Neural cell (in vitro differentiated cells): ENCODE measurements at regions not wholly inside any gene's neighbourhood (a gene's known extent, or its start where the extent isn't known, plus 50 kb on each side); places are given as distances from the start of the nearest gene placed in this dataset.

Source experiments
- H2AFZ ChIP-seq: fragments of 200-600, 300-800 bp; sonication (generic), shearing (Covaris generic); 2 replicates; pipeline ENCODE4 v1.6.0; 2014; ENCODE audit warnings: low read depth, mild to moderate bottlenecking, antibody characterized with exemption, low read length, moderate library complexity
- H3F3A ChIP-seq: fragments of 200-600 bp; shearing (Covaris generic); 2 replicates; pipeline ENCODE4 v1.6.1; 2016; ENCODE audit warnings: mild to moderate bottlenecking, moderate library complexity, mixed read lengths, antibody characterized with exemption, low read length; ENCODE audit not compliant: insufficient read depth, poor library complexity, severe bottlenecking
- H3K27ac ChIP-seq: fragments of 200-600, 300-800 bp; sonication (generic), shearing (Covaris generic); 2 replicates; pipeline ENCODE4 v1.5.1; 2014; ENCODE audit warnings: mild to moderate bottlenecking, low read length, moderate library complexity
- H3K27me3 ChIP-seq: fragments of 300-800, 200-600 bp; sonication (generic), shearing (Covaris generic); 2 replicates; pipeline ENCODE4 v1.6.0; 2014; ENCODE audit warnings: mild to moderate bottlenecking, low read depth, low read length, moderate library complexity; ENCODE audit not compliant: insufficient read depth
- H3K36me3 ChIP-seq: fragments of 300-800, 200-600 bp; sonication (generic), shearing (Covaris generic); 2 replicates; pipeline ENCODE4 v1.5.1; 2014; ENCODE audit warnings: mild to moderate bottlenecking, antibody characterized with exemption, low read length, moderate library complexity; ENCODE audit not compliant: insufficient read depth
- H3K4me2 ChIP-seq: fragments of 300-800, 200-600 bp; sonication (generic), shearing (Covaris generic); 2 replicates; pipeline ENCODE4 v1.6.0; 2014; ENCODE audit warnings: mild to moderate bottlenecking, low read length
- H3K4me3 ChIP-seq: fragments of 300-800, 200-600 bp; sonication (generic), shearing (Covaris generic); 2 replicates; pipeline ENCODE4 v1.5.1; 2014; ENCODE audit warnings: mild to moderate bottlenecking, low read length, moderate library complexity
- H3K79me2 ChIP-seq: fragments of 200-600 bp; shearing (Covaris generic); replicated peaks from 2 replicates; pipeline ENCODE4 v1.6.0; 2014; ENCODE audit warnings: mild to moderate bottlenecking, low read length, moderate library complexity; ENCODE audit not compliant: insufficient read depth
- H3K9ac ChIP-seq: fragments of 300-800, 200-600 bp; sonication (generic), shearing (Covaris generic); 2 replicates; pipeline ENCODE4 v1.6.1; 2016; ENCODE audit warnings: mild to moderate bottlenecking, low read length, mixed read lengths
- H3K9me2 ChIP-seq: fragments of 200-600 bp; shearing (Covaris generic); 2 replicates; pipeline ENCODE4 v1.6.1; 2016; ENCODE audit warnings: mild to moderate bottlenecking, low read length, mixed read lengths; ENCODE audit not compliant: insufficient read depth
- H3K9me3 ChIP-seq: fragments of 200-600, 300-800 bp; sonication (generic), shearing (Covaris generic); 2 replicates; pipeline ENCODE4 v1.6.1; 2016; ENCODE audit warnings: mild to moderate bottlenecking, mixed run types, low read length, moderate library complexity, mixed read lengths
- H4K20me1 ChIP-seq: fragments of 200-600 bp; shearing (Covaris generic); 2 replicates; pipeline ENCODE4 v1.6.1; 2016; ENCODE audit warnings: mild to moderate bottlenecking, mixed run types; ENCODE audit not compliant: insufficient read depth
- EP300 ChIP-seq: fragments of 450-650 bp; conservative IDR thresholded peaks from 2 replicates; pipeline ENCODE4 v1.6.1; 2014; ENCODE audit warnings: antibody characterized with exemption, mild to moderate bottlenecking, moderate library complexity; ENCODE audit not compliant: poor library complexity, severe bottlenecking
- EZH2 ChIP-seq: fragments of 200-600, 300-800 bp; shearing (Covaris generic), sonication (generic); IDR thresholded peaks from 2 replicates; pipeline ENCODE4 v1.6.1; 2014; ENCODE audit warnings: antibody characterized with exemption, low read length, borderline replicate concordance, mild to moderate bottlenecking; ENCODE audit not compliant: insufficient read depth, poor library complexity, severe bottlenecking
- MXI1 ChIP-seq: fragments of 450-650 bp; conservative IDR thresholded peaks from 2 replicates; pipeline ENCODE4 v1.6.1; 2014; ENCODE audit warnings: antibody characterized with exemption, mild to moderate bottlenecking; ENCODE audit not compliant: poor library complexity, severe bottlenecking
- POLR2AphosphoS5 ChIP-seq: IDR thresholded peaks from 2 replicates; pipeline ENCODE4 v1.6.1; 2012
- RAD21 ChIP-seq: fragments of 450-650 bp; conservative IDR thresholded peaks from 2 replicates; pipeline ENCODE4 v1.6.1; 2014; ENCODE audit warnings: antibody characterized with exemption, mild to moderate bottlenecking, moderate library complexity
- SMC3 ChIP-seq: fragments of 450-650 bp; conservative IDR thresholded peaks from 2 replicates; pipeline ENCODE4 v1.6.1; 2014; ENCODE audit warnings: antibody characterized with exemption, mild to moderate bottlenecking, moderate library complexity; ENCODE audit not compliant: poor library complexity
- TAF1 ChIP-seq: IDR thresholded peaks from 2 replicates; pipeline ENCODE4 v1.6.1; 2012; ENCODE audit warnings: low read depth
- TF ChIP-seq, protein P1 (sequence below): fragments of 450-650 bp; IDR thresholded peaks from 2 replicates; pipeline ENCODE4 v1.5.1; 2014; ENCODE audit warnings: antibody characterized with exemption, mild to moderate bottlenecking, moderate library complexity; ENCODE audit not compliant: poor library complexity, severe bottlenecking
- TF ChIP-seq, protein P2 (sequence below): IDR thresholded peaks from 2 replicates; pipeline ENCODE4 v1.6.1; 2012; ENCODE audit warnings: borderline replicate concordance

DNA sequence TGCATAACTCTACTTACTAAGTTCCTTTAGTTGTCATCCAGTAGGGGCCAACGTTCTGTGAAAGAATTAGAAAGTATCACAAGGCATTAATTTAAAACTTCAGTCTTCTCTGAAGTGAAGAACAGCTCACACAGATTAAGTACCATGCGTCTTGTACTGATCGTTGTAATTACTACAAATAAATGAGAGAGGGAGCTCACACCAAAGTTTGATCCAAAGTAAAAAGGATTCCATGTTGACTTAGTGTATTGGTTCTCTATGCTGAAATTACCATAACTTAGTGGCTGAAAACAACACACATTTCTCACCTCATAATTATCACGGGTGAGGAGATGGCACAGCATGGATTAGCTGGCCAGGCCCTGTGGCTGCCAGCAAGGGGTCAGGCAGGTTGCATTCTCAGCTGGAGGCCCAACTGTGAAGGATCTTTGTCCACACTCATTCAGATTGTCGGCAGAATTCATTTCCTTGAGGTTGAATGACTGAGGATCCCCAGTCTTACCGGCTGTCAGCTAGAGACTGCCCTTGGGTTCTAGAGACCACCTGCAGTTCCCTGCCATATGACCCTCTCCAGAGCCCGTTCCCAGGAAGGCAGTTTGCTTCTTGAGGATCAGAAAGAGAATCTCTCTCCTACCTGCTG, 169.1 kb downstream of the YTHDC2 start:
- no peaks in the 10 kb centered on the region for H3K27me3 ChIP-seq
- H4K20me1 ChIP-seq: no peaks in the 10 kb centered on the region
- peaks cover 9% of the 10 kb centered on the region for H3F3A ChIP-seq
- H3K27ac ChIP-seq: no peak overlapping the region
- no peak overlapping the region for H3K4me2 ChIP-seq
- no peaks in the 10 kb centered on the region for H3K79me2 ChIP-seq
- no peak overlapping the region for H3K9ac ChIP-seq
- peak; percentile 49 for TF ChIP-seq RAD21
- TF ChIP-seq, protein P1, sequence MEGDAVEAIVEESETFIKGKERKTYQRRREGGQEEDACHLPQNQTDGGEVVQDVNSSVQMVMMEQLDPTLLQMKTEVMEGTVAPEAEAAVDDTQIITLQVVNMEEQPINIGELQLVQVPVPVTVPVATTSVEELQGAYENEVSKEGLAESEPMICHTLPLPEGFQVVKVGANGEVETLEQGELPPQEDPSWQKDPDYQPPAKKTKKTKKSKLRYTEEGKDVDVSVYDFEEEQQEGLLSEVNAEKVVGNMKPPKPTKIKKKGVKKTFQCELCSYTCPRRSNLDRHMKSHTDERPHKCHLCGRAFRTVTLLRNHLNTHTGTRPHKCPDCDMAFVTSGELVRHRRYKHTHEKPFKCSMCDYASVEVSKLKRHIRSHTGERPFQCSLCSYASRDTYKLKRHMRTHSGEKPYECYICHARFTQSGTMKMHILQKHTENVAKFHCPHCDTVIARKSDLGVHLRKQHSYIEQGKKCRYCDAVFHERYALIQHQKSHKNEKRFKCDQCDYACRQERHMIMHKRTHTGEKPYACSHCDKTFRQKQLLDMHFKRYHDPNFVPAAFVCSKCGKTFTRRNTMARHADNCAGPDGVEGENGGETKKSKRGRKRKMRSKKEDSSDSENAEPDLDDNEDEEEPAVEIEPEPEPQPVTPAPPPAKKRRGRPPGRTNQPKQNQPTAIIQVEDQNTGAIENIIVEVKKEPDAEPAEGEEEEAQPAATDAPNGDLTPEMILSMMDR: peak; percentile 37
- no peak for TF ChIP-seq POLR2AphosphoS5
- TF ChIP-seq MXI1: no peak
- peak; percentile 46 for TF ChIP-seq SMC3
- H3K36me3 ChIP-seq: no peaks in the 10 kb centered on the region
- H3K9me2 ChIP-seq: no peaks in the 10 kb centered on the region
- no peaks in the 10 kb centered on the region for H3K9me3 ChIP-seq
- no peak overlapping the region for H2AFZ ChIP-seq
- H3K4me3 ChIP-seq: no peak overlapping the region

DNA sequence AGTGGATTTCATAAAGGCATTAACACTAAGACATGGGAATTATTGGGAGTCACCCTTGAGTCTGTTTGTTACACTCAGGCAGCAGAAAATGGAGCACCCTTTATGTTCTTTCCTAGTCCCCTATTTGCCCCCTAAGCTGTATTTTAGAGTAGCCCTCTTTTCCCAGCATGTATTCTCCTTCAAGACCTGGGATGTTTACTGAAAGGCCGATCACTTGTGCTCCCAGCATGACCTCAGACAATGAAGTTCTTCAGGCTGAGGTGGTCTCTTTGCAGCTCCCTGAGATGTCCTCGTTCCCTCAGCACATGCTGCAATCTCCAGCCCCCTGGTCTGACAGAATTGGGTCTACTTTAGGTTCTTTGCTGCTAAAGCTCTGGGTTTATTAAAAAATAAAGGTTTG, 169.7 kb downstream of the YTHDC2 start:
- TF ChIP-seq, protein P1: no peak
- no peak for TF ChIP-seq RAD21
- TF ChIP-seq EZH2: no peak
- Histone ChIP-seq H3K27me3 (no peaks in the 10 kb centered on the region), H3K27ac (no peak overlapping the region), H2AFZ (no peak overlapping the region), H3K36me3 (no peaks in the 10 kb centered on the region), H3K9ac (no peak overlapping the region), H3K4me3 (no peak overlapping the region), H3K4me2 (no peak overlapping the region), H3K9me2 (no peaks in the 10 kb centered on the region), H4K20me1 (no peaks in the 10 kb centered on the region), H3K79me2 (no peaks in the 10 kb centered on the region), H3K9me3 (no peaks in the 10 kb centered on the region), H3F3A (peaks cover 9% of the 10 kb centered on the region)

DNA sequence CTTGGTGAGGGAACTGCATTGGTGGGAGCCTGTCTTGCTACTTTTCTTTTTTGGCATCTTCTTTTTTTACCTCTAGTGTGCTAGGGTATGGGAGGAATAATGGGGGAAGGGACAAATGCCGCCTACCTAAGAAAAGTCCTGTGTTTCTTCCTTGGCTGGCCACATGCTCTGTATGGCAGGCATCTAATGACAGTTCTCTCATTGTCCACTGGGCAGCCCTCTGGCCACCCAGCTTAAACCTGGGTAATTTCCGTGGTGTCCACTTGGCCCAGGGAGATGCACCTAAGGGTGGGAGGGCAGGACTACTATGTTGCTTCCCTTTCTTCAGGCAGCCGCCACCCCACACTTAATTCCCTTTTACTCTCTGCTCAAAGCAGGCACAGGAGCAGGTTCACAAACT, 173.1 kb downstream of the YTHDC2 start:
- no peaks in the 10 kb centered on the region for H3K36me3 ChIP-seq
- H3K27me3 ChIP-seq: peaks cover 10% of the 10 kb centered on the region
- H3F3A ChIP-seq: no peaks in the 10 kb centered on the region
- no peaks in the 10 kb centered on the region for H3K9me2 ChIP-seq
- H3K4me3 ChIP-seq: no peak overlapping the region
- no peak overlapping the region for H3K27ac ChIP-seq
- TF ChIP-seq EZH2 (no peak), TAF1 (no peak), MXI1 (no peak), POLR2AphosphoS5 (no peak), SMC3 (no peak), RAD21 (no peak), EP300 (no peak)
- TF ChIP-seq, protein P1: no peak
- TF ChIP-seq, protein P2, sequence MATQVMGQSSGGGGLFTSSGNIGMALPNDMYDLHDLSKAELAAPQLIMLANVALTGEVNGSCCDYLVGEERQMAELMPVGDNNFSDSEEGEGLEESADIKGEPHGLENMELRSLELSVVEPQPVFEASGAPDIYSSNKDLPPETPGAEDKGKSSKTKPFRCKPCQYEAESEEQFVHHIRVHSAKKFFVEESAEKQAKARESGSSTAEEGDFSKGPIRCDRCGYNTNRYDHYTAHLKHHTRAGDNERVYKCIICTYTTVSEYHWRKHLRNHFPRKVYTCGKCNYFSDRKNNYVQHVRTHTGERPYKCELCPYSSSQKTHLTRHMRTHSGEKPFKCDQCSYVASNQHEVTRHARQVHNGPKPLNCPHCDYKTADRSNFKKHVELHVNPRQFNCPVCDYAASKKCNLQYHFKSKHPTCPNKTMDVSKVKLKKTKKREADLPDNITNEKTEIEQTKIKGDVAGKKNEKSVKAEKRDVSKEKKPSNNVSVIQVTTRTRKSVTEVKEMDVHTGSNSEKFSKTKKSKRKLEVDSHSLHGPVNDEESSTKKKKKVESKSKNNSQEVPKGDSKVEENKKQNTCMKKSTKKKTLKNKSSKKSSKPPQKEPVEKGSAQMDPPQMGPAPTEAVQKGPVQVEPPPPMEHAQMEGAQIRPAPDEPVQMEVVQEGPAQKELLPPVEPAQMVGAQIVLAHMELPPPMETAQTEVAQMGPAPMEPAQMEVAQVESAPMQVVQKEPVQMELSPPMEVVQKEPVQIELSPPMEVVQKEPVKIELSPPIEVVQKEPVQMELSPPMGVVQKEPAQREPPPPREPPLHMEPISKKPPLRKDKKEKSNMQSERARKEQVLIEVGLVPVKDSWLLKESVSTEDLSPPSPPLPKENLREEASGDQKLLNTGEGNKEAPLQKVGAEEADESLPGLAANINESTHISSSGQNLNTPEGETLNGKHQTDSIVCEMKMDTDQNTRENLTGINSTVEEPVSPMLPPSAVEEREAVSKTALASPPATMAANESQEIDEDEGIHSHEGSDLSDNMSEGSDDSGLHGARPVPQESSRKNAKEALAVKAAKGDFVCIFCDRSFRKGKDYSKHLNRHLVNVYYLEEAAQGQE: no peak
- no peaks in the 10 kb centered on the region for H4K20me1 ChIP-seq
- H3K4me2 ChIP-seq: no peak overlapping the region
- no peak overlapping the region for H3K9ac ChIP-seq
- no peak overlapping the region for H2AFZ ChIP-seq
- no peaks in the 10 kb centered on the region for H3K79me2 ChIP-seq
- no peaks in the 10 kb centered on the region for H3K9me3 ChIP-seq
